ENCODE measurements at regions not wholly inside any gene's neighbourhood (a gene's known extent, or its start where the extent isn't known, plus 50 kb on each side); places are given as distances from the start of the nearest gene placed in this dataset.
"Not testable (repeated sequence)": the region's sequence is repeated elsewhere in the genome, so short reads cannot be mapped to it uniquely, and the experiment has no call there.

GRCh38 chr9:97148428-97148827 lies 109.5 kb upstream of the CTSV start:
- peaks cover 26% of the 10 kb centered on the region for H3K4me1 ChIP-seq (ENCODE audit: insufficient read depth, low read length)
- in situ Hi-C loops (cut with HindIII; ENCODE audit: extremely low pct_ligation_motif_present, low pct_unique_long_range_greater_than_20kb); H3K36me3 ChIP-seq (replicated peaks in 1 of 2; ENCODE audit: control insufficient read depth in 1 of 2, insufficient read depth in 2 of 2, low read length in 2 of 2); ATAC-seq; DNase-seq (ENCODE audit: low spot score); intact Hi-C loops (cut with micrococcal nuclease; ENCODE audit: unreplicated experiment); H3K9ac ChIP-seq (ENCODE audit: insufficient read depth, low read depth, low read length); CTCF ChIA-PET (ENCODE audit: low intra/inter-chr PET ratio, low total read pairs); POLR2A ChIA-PET; BruUV-seq (replicated peaks); H4K20me1 ChIP-seq (ENCODE audit: insufficient read depth, low read length); H3K27me3 ChIP-seq (ENCODE audit: control insufficient read depth in 1 of 2, insufficient read depth in 2 of 2, low read length in 2 of 2); H3K79me2 ChIP-seq (ENCODE audit: insufficient read depth, low read length); H3K27ac ChIP-seq (ENCODE audit: extremely low read length, insufficient read depth, low read length); H3K4me3 ChIP-seq (replicated peaks in 1 of 3; ENCODE audit: insufficient read depth in 1 of 3, low read depth in 2 of 3, low read length in 3 of 3); FAIRE-seq; H2AFZ ChIP-seq (ENCODE audit: low read length); H3K9me3 ChIP-seq (ENCODE audit: low read length); H3K4me2 ChIP-seq (ENCODE audit: low read depth, low read length): not testable (repeated sequence)
- 62% methylated on average over 2 of the region's 3 CpGs for whole genome bisulfite sequencing (ENCODE audit: low lambda C conversion rate)

GRCh38 chr9:97145680-97146079 lies 106.7 kb upstream of the CTSV start:
- in situ Hi-C loops (cut with HindIII; ENCODE audit: extremely low pct_ligation_motif_present, low pct_unique_long_range_greater_than_20kb); FAIRE-seq; BruUV-seq (replicated peaks): not testable (repeated sequence)

GRCh38 chr9:97140566-97140965 lies 101.6 kb upstream of the CTSV start:
- no peaks in the 10 kb centered on the region for H4K20me1 ChIP-seq (ENCODE audit: insufficient read depth, low read length)
- intact Hi-C loops (cut with micrococcal nuclease; ENCODE audit: unreplicated experiment) (no loop called here), in situ Hi-C loops (cut with HindIII; ENCODE audit: extremely low pct_ligation_motif_present, low pct_unique_long_range_greater_than_20kb) (no loop called here)
- no peaks in the 10 kb centered on the region for H3K9me3 ChIP-seq (ENCODE audit: low read length)
- H3K27ac ChIP-seq (ENCODE audit: extremely low read length, insufficient read depth, low read length): no peak overlapping the region
- H2AFZ ChIP-seq (ENCODE audit: low read length): no peak overlapping the region
- H3K4me2 ChIP-seq (ENCODE audit: low read depth, low read length): no peak overlapping the region
- DNase-seq (ENCODE audit: low spot score) (no peak), ATAC-seq (no peak), FAIRE-seq (no peak)
- H3K27me3 ChIP-seq (ENCODE audit: control insufficient read depth in 1 of 2, insufficient read depth in 2 of 2, low read length in 2 of 2): no peaks in the 10 kb centered on the region; a peak in 1 of 5 replicates
- peaks cover 25% of the 10 kb centered on the region for H3K4me1 ChIP-seq (ENCODE audit: insufficient read depth, low read length)
- ChIA-PET POLR2A (no interaction called here), CTCF (ENCODE audit: low intra/inter-chr PET ratio, low total read pairs) (no interaction called here)
- TF ChIP-seq SMARCC2 (IDR thresholded peaks at IDR 0.05): no peak
- TF ChIP-seq ZNF784 (CRISPR knock-in tag; IDR thresholded peaks at IDR 0.05; ENCODE audit: borderline replicate concordance): no peak
- no peak for TF ChIP-seq ZNF652 (CRISPR knock-in tag; IDR thresholded peaks at IDR 0.05; ENCODE audit: borderline replicate concordance, low read depth)
- no peak for TF ChIP-seq TCF7 (IDR thresholded peaks at IDR 0.05; ENCODE audit: low read depth)
- TF ChIP-seq ZNF747 (CRISPR knock-in tag; IDR thresholded peaks at IDR 0.05; ENCODE audit: borderline replicate concordance): no peak
- no peak for TF ChIP-seq PAX8 (CRISPR knock-in tag; IDR thresholded peaks at IDR 0.05; ENCODE audit: borderline replicate concordance)
- TF ChIP-seq SKI (IDR thresholded peaks at IDR 0.05; ENCODE audit: partially characterized antibody): no peak
- no peak for TF ChIP-seq PRPF4 (IDR thresholded peaks at IDR 0.05; ENCODE audit: low read depth, low read length, poor library complexity, severe bottlenecking)
- no peak overlapping the region for H3K9ac ChIP-seq (ENCODE audit: insufficient read depth, low read depth, low read length)
- no TSS peak for BruUV-seq (replicated peaks)
- no peaks in the 10 kb centered on the region for H3K36me3 ChIP-seq (replicated peaks in 1 of 2; ENCODE audit: control insufficient read depth in 1 of 2, insufficient read depth in 2 of 2, low read length in 2 of 2)
- WGBS (ENCODE audit: low lambda C conversion rate): 0% methylated on average over 1 of the region's 2 CpGs
- no peak overlapping the region for H3K4me3 ChIP-seq (replicated peaks in 1 of 3; ENCODE audit: insufficient read depth in 1 of 3, low read depth in 2 of 3, low read length in 3 of 3)
- H3K79me2 ChIP-seq (ENCODE audit: insufficient read depth, low read length): no peaks in the 10 kb centered on the region

More at GRCh38 chr9:97145680-97146079, 106.7 kb upstream of the CTSV start:
- H3K4me1 ChIP-seq (ENCODE audit: insufficient read depth, low read length): peaks cover 46% of the 10 kb centered on the region
- H3K9ac ChIP-seq (ENCODE audit: insufficient read depth, low read depth, low read length); POLR2A ChIA-PET; intact Hi-C loops (cut with micrococcal nuclease; ENCODE audit: unreplicated experiment); H3K4me3 ChIP-seq (replicated peaks in 1 of 3; ENCODE audit: insufficient read depth in 1 of 3, low read depth in 2 of 3, low read length in 3 of 3); H2AFZ ChIP-seq (ENCODE audit: low read length); H3K4me2 ChIP-seq (ENCODE audit: low read depth, low read length); H3K36me3 ChIP-seq (replicated peaks in 1 of 2; ENCODE audit: control insufficient read depth in 1 of 2, insufficient read depth in 2 of 2, low read length in 2 of 2); H4K20me1 ChIP-seq (ENCODE audit: insufficient read depth, low read length); H3K79me2 ChIP-seq (ENCODE audit: insufficient read depth, low read length); ATAC-seq; CTCF ChIA-PET (ENCODE audit: low intra/inter-chr PET ratio, low total read pairs); DNase-seq (ENCODE audit: low spot score); H3K27me3 ChIP-seq (ENCODE audit: control insufficient read depth in 1 of 2, insufficient read depth in 2 of 2, low read length in 2 of 2); H3K9me3 ChIP-seq (ENCODE audit: low read length); H3K27ac ChIP-seq (ENCODE audit: extremely low read length, insufficient read depth, low read length): not testable (repeated sequence)
